Jurkat, Clone E6-1 (cell line): ENCODE measurements at regions not wholly inside any gene's neighbourhood (a gene's known extent, or its start where the extent isn't known, plus 50 kb on each side); places are given as distances from the start of the nearest gene placed in this dataset.
"Not testable (repeated sequence)": the region's sequence is repeated elsewhere in the genome, so short reads cannot be mapped to it uniquely, and the experiment has no call there.

ENCODE experiments used
- DNase-seq: peaks from one replicate; pipeline ENCODE4 v3.0.0-alpha.2; 2011; ENCODE audit warnings: low read depth, low spot score
- H3K4me3 ChIP-seq: 2 replicates; pipeline ENCODE4 v1.5.1; 2011; ENCODE audit warnings: mild to moderate bottlenecking, low read length, control low read depth, moderate library complexity

DNA sequence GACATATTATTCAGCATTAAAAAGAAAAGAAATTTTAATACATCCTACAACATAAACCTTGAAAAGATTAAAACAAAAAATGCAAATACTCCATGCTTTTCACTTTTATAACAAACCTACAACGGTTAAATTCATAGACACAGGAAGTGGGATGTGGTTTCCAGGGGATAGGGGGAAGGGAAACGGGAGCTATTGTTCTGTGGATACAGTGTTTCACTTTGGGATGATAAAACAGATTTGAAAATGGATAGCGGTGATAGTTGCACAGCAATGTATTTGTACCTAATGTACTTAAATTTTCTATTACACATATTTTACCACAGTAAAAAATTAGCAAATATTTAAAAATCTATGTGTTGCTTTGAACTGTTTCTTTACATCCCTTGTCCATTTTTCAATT is 368.0 kb downstream of the CDY2B start:
- not testable (repeated sequence) for H3K4me3 ChIP-seq

GRCh38 chrY:17511476-17511875 is 368.5 kb downstream of the CDY2B start:
- not testable (repeated sequence) for H3K4me3 ChIP-seq, DNase-seq

More for the DNA sequence above, 368.0 kb downstream of the CDY2B start:
- DNase-seq: not testable (repeated sequence)

DNA sequence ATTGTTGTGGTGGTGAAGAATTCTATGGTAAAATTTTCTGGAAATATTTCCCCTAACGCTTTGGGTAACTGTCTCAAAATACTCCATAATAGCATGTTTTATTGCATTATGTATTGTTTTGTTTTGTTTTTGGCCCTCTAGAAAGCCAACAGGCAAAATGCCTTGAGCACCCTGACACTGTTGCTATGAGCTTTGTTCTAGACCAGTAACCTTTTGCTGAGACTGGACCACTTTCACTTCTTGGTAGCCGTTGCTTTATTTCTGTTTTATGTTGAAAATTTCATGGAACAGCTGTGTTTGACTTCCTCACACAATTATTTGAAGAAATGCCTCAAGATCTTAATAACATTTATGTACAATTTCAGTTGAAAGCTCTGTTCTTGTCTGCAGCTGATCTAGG is 374.2 kb downstream of the CDY2B start:
- not testable (repeated sequence) for DNase-seq, H3K4me3 ChIP-seq

GRCh38 chrY:17484763-17485162 is 395.3 kb downstream of the CDY2B start:
- DNase-seq: not testable (repeated sequence)

GRCh38 chrY:17484157-17484556 is 395.9 kb downstream of the CDY2B start:
- not testable (repeated sequence) for H3K4me3 ChIP-seq, DNase-seq

More at GRCh38 chrY:17484763-17485162, 395.3 kb downstream of the CDY2B start:
- H3K4me3 ChIP-seq: not testable (repeated sequence)

DNA sequence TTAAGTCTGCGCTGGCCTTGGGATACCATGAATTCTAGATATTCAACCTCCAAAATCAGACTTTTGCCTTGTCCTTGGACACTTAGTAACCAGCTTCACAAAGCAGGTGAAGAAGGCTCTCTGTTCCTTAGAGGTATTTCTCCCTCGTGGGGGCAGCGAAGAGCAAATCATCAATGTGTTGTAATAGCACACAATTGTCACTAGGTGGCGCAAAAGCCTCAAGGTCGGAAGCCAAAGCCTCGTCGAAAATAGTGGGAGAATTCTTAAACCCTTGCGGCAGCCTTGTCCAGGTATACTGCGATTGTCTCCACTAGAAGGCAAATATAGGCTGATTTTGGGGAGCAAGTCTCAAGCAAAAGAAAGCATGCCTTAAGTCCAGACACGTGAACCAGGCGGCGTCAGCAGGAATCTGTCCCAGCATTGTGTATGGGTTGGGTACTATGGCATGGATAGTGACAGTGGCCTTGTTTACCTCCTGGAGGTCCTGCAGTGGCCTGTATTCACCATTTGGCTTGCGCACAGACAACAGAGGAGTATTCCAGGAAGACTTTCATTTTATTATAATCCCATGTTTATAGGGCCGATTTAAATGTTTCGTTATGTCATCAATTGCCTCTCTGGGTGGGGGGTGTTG is 398.5 kb downstream of the CDY2B start:
- not testable (repeated sequence) for DNase-seq, H3K4me3 ChIP-seq

DNA sequence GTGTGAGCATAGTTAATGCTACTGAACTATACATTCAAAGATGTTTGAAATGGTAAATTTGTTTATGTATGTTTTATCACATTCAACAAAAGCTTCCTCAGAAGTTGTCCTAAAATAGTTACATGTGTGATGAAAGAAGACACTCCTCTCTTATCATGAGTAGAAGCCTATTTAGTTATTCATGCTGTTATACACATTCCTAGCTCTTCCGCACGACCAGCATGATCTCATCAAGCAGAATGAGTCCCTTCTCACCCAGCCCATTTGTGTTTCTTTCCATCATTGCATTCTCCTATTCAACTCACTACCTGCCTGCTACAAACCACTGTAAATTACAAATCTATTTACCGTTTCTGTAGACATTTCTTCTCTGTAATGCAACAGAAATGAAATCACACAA is 408.0 kb downstream of the CDY2B start:
- H3K4me3 ChIP-seq, DNase-seq: not testable (repeated sequence)

GRCh38 chrY:17459753-17460152 is 420.3 kb downstream of the CDY2B start:
- not testable (repeated sequence) for DNase-seq, H3K4me3 ChIP-seq

- DNase-seq: peak; percentile 3
- no peak overlapping the region for H3K4me3 ChIP-seq
Measured at GRCh38 chrY:17430570-17431166, 449.4 kb downstream of the CDY2B start.

DNA sequence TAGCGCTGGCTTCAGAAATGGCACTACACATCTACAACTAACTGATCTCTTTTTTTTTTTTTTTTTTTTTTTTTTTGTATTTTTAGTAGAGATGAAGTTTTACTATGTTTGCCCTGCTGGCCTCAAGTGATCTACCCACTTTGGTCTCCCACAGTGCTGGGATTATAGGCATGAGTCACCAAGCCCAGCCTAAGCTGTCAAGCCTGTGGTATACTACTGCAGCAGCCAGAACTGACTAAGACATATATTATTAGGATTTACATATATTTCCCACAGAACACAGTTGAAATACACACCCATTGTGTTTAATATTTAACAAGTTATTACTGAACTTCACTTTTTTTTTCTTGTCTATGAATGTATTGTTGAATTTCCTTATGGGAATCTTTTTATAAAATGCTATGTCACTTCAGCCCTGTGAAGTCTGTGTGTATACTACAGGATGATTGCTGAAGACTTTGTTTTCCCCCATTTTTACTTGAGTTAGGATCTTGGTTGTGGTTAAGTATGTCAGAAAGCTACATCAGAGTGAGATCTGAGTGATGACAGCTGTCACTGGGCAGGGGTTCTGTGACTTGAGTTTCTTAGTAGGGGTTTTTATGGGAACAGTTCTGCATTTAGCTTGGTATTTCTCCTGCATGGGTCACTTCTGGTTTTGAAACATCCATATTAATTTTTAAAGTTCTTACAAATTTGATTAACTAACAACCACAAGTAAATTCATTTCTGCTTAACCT is 481.5 kb downstream of the CDY2B start:
- no peak overlapping the region for H3K4me3 ChIP-seq

GRCh38 chrY:17397659-17398058 is 482.4 kb downstream of the CDY2B start:
- DNase-seq: no peak
- no peak overlapping the region for H3K4me3 ChIP-seq

More for the DNA sequence above, 481.5 kb downstream of the CDY2B start:
- no peak for DNase-seq

GRCh38 chrY:17381431-17382070 is 498.5 kb downstream of the CDY2B start:
- H3K4me3 ChIP-seq: no peak overlapping the region
- no peak for DNase-seq

DNA sequence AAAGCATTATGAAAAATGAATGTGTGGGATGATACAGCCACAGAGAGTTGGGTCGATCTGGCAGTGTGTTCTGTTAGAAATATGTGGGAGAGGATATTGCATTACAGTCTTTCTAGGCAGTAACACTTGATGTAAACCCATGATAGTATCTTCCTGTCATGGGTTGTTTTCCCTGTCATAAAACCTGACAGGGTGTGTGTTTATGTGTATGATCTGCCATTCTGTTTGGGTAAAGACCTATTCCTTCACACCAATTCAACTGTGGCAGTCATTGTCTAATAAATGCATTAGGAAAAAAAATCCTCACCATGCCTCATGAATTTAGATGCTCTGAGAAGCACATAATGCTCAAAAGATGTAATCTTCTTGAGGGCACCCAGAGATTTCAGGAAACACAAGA is 501.7 kb downstream of the CDY2B start:
- no peak overlapping the region for H3K4me3 ChIP-seq
- DNase-seq: no peak

DNA sequence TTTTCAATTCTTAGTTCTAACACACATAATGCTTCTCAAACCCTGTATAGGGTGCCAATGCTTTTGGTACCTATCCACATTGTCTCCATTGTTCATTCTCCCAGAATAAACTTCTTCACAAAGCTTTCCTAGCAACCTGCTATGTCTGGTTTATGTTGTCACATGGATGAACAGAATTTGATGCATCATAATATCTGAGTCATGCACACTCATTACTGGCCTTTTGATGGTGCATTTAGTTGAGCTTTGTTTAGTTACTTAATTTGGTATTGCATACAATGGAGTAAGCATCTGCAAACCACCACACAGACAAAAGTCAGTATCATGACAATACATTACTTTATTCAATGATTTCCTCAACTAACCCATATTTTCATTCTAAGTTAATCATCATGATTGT is 511.6 kb downstream of the CDY2B start:
- DNase-seq: no peak
- no peak overlapping the region for H3K4me3 ChIP-seq

DNA sequence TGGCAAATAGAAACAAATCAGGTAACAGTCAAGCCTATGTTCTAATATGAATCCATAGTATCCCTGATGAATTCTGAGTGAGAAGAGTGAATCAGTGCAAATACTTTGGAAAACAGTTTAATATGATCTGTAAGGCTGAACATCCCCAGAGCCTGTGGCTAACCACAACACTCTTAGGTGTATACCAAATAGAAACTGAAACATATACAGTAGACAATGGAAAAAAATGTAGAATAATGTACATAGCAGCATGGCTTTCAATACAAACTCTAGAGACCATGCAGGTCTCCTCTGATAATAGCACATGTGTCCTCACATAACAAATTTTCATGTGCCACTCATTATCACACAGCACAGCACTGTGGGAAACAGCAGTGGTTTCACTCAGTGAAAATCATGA is 513.6 kb downstream of the CDY2B start:
- no peak overlapping the region for H3K4me3 ChIP-seq
- no peak for DNase-seq

DNA sequence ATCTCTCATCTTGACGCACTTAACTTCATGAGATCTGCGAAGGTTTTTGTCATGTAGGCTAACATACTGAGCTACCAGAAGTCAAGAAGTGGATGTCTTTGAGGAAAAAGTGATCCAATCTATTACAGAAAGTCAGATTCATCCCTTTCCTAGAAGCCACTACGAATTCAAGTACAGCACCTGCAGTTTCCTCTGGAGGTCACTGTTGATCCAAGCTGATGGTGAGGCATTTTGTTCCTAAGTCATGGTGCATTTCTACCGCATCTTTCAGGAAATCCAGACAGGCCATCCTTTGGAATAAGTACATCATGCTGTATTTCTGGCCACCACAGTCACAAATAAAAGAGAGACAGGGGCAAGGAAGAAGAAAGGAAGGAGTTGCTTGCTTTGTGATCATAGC is 541.0 kb downstream of the CDY2B start:
- DNase-seq: no peak
- H3K4me3 ChIP-seq: no peak overlapping the region

- H3K4me3 ChIP-seq: no peak overlapping the region
- DNase-seq: no peak
Measured at GRCh38 chrY:17330733-17331132, 549.3 kb downstream of the CDY2B start.

- no peak overlapping the region for H3K4me3 ChIP-seq
- DNase-seq: no peak
Measured at GRCh38 chrY:17319916-17320315, 560.1 kb downstream of the CDY2B start.

GRCh38 chrY:17318631-17319030 is 561.4 kb downstream of the CDY2B start:
- DNase-seq: no peak
- no peak overlapping the region for H3K4me3 ChIP-seq

DNA sequence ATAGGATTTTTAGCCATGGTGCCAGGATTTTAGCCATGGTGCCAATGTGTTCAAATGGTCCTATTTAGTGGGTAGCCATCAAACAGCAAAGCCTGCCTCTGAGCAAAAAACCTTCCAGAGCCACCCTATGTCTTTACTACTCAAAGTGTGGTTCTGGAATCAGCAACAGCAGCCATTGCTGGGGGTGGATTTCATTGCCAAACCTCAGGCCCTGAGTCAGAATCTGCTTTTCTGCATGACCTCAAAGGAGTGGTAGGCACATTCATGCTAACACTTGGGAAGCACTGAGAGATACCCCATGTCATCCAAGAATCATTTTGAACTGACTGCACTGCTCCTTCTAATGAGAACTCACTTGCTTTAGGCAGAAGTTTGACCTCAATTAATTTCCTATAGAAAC is 603.0 kb downstream of the CDY2B start:
- no peak overlapping the region for H3K4me3 ChIP-seq
- no peak for DNase-seq
